HG02981 (cell line): ENCODE measurements at regions not wholly inside any gene's neighbourhood (a gene's known extent, or its start where the extent isn't known, plus 50 kb on each side); places are given as distances from the start of the nearest gene placed in this dataset.
"Not testable (repeated sequence)": the region's sequence is repeated elsewhere in the genome, so short reads cannot be mapped to it uniquely, and the experiment has no call there.

Source experiments
- ATAC-seq: cut with Tn5 transposase; IDR thresholded peaks from one replicate; pipeline ENCODE4 v1.9.1; 2021; ENCODE audit warnings: mild to moderate bottlenecking, moderate library complexity; ENCODE audit not compliant: unreplicated experiment

GRCh38 chr3:106070187-106070586, 201.4 kb upstream of the CBLB start:
- ATAC-seq: no peak

DNA sequence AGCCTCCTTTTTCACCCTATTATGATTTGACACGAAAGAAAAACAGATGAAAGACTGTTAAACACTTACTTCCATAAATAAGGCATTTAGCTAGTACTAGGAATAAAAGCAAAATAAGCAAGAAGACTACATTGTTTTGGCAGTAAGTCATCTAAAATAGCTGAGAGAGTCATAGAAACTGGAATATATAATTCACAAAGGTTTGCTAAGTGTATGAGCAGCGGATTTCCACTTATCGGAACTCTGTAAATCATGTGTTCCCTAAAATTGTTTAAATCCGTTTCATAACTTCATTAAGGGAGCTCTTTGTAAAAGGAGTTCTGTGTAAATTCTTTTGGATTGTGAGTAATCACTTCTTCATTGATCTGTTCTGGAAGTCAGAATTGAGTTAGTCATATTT, 202.5 kb upstream of the CBLB start:
- ATAC-seq: no peak

GRCh38 chr3:106072596-106072995, 203.8 kb upstream of the CBLB start:
- not testable (repeated sequence) for ATAC-seq

- ATAC-seq: not testable (repeated sequence)
These were observed 205.0 kb upstream of the CBLB start for GRCh38 chr3:106073806-106074205.

DNA sequence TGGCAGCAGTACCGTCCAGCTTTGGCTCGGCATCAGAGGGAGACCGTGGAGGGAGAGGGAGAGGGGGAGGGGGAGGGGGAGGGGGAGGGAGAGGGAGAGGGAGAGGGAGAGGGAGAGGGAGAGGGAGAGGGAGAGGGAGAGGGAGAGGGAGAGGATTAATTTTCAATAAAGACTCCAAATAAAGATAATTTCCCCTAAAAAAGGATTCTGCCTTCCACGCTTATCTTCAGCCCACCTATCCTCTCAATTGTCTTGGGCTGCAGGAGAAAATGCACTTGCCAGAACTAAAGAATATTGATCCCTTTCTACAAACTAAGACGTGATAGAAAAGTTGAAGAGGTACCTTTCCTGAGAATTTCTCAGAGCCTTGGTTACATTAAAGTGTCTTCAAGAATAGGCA, 206.9 kb upstream of the CBLB start:
- ATAC-seq: not testable (repeated sequence)

- ATAC-seq: no peak
These were observed 209.8 kb upstream of the CBLB start for GRCh38 chr3:106078635-106079034.

DNA sequence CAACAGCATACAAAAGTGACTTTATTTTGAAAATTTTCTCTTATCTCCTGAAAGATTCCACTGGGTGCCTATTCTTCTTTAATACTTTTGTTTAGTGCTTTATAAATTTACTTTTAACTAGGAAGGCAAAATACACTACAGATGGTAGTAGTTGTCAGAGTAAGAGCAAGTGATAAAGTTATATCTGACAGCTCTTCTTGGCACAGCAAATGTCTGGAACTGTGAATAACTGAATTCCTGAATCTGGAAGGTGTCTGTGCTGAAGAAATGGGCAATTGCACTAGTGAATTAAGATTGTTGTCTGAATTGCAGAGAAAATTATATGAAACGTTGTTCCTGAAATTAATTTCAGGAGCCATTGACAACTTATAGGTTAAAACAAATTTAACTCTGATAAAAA, 213.8 kb upstream of the CBLB start:
- ATAC-seq: no peak

DNA sequence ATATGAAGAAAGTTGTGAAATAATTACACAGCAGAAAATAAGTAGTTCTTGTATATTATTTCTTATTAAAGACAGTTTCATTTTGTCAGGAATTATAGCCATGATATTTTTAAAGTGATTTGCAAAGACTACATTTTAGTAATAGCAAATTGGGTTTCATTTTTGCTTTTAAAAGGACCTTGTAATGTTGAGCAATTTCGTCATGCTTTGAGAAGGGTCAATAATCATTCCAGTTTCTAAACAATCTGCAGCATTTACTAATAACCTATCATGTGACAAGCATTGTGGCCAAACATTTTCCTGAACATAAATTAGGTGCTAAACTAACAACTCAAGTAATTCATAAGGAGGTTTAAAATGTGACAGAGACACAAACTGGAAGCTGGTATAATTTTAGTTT, 214.4 kb upstream of the CBLB start:
- ATAC-seq: no peak

- no peak for ATAC-seq
These were observed 215.0 kb upstream of the CBLB start for GRCh38 chr3:106083854-106084253.

DNA sequence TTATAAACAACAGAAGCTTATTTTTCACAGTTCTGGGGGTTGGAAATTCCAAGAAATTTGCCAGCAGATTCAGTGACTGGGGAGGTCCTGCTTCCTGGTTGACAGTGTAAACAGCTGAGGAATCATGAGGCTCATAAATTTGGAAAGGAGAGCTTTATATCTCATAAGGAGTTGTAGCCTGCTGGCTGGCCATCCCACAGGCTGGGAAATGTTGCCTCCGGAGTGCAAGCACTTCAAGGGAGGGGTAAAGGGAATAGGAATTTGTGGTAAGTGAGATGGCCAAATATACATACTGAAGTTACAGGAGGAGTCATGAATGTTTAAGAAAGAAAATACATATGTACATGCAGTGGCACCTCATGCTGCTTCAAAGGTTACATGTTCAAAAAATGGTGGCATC, 217.2 kb upstream of the CBLB start:
- ATAC-seq: no peak

DNA sequence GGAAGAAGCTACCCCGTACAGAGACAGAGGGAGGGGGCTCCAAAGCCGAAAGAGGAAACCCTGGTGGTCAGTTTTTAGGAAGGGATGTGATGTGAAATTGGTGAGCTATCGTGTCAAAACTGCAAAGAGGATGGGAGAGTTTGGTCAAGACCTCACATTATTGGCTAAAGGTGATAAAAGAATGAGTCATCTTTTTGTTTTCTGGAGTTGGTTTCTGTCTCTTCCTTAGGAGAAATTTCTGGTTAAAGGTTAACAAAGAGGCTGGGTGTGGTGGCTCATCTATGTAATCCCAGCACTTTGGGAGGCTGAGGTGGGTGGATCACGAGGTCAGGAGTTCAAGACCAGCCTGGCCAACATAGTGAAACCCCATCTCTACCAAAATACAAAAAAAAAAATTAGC, 217.8 kb upstream of the CBLB start:
- ATAC-seq: no peak

GRCh38 chr3:106088304-106088703, 219.5 kb upstream of the CBLB start:
- no peak for ATAC-seq

- ATAC-seq: no peak
These were observed 220.1 kb upstream of the CBLB start for GRCh38 chr3:106088899-106089298.

DNA sequence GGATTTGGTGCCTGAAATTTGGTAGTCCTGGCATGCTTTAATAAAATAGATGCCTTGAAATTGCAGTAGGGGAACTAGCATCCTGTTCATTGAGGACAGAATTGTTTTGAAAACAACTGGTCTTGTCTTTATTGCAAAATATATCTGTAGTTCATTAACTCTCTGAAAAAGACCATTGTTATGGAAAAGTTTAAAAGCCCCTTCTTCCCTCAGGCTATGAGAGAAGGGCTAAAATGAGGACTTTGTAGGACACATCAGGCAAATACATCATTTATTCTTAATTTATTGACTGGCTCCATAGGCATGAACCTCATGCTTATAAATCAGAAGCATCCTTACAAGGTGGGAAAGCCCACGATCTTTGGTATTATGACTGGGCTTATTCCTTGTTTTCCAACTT, 221.0 kb upstream of the CBLB start:
- ATAC-seq: no peak

DNA sequence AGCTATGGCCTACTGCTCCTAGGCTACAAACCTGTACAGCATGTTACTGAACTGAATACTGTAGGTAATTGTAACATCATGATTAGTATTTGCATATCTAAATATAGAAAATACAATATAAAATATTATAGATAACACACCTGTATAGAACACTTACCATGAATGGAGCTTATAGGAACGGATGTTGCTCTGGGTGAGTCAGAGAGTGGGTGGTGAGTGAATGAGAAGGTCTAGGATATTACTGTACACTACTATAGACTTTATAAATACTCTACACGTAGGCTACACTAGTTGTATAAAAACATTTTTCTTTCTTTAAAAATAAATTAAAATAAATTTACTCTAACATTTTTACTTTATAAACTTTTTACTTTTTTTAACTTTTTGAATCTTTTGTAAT, 224.0 kb upstream of the CBLB start:
- no peak for ATAC-seq

DNA sequence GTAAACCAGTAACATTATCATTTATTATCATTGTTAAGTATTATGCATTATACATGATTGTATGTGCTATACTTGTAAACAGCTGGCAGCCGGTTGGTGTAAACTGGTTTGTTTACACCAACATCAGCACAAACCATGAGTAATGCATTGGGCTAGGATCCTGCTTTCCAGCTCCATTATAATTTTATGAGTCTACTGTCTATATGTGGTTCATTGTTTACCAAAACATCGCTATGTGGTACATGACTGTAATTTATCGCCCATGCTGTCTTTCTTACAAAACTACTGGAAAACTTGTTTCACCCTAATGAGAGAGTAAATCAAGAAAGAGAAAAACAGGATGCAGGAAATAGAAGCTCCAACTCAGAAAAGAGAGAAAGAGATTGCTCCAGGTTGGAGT, 224.8 kb upstream of the CBLB start:
- ATAC-seq: no peak

GRCh38 chr3:106097817-106098435, 229.1 kb upstream of the CBLB start:
- ATAC-seq: no peak

GRCh38 chr3:106103383-106103782, 234.6 kb upstream of the CBLB start:
- ATAC-seq: no peak

DNA sequence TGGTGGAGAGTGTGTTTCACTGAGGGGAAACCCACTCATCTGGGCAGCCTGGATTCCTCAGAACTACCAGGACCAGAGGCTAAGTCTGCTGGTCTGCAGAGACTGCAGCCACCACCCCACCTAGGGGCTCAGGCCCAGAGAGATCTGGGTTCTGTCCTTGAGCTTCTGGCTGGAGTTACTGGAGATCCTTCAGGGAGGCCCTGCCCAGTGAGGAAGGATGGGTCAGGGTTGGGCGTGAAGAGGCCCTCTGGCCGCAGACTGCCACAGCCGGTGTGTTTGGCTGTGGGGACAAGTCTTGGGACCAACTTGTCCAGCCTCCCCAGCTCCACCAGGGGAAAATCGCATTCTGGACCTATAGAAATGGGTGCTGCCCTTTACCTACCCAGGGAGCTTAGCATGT, 235.3 kb upstream of the CBLB start:
- no peak for ATAC-seq

- no peak for ATAC-seq
These were observed 240.1 kb upstream of the CBLB start for GRCh38 chr3:106108925-106109324.

- not testable (repeated sequence) for ATAC-seq
These were observed 243.7 kb upstream of the CBLB start for GRCh38 chr3:106112561-106112960.

DNA sequence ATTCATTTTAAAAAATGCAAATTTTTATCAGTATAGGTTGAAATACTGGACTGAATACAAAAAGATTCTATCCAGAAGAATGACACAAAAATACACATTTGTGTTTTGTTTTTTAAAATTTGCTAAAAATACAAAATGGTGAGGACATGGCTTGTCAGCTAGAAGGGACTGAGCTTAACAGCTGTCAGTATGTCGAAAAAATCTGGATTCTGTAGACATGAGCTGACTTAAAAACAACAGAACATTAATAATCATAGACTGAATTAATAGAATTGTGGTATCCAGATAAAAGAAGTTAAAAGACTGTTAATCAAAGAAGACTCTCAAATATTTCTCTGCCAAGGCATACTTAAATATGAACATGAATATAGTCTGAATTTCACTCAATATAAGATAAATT, 244.9 kb upstream of the CBLB start:
- no peak for ATAC-seq

DNA sequence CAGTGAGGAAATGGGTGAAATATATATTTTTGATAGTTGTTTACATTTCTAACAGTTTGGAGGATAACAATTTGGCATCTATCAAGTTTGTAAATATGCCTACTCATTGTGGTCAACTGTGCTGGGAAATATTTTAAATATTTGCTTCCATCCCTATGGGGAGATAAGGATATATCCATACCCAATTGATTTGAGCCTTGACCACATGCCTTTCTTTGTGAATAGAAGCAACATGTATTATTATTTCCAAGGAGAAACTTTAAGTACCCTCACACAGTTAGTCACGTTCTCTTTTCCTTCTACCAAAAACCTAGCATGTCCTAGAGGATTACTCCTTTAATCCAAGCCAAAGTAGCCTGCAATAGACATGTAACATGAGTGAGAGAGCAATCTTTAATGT, 245.4 kb upstream of the CBLB start:
- ATAC-seq: no peak

DNA sequence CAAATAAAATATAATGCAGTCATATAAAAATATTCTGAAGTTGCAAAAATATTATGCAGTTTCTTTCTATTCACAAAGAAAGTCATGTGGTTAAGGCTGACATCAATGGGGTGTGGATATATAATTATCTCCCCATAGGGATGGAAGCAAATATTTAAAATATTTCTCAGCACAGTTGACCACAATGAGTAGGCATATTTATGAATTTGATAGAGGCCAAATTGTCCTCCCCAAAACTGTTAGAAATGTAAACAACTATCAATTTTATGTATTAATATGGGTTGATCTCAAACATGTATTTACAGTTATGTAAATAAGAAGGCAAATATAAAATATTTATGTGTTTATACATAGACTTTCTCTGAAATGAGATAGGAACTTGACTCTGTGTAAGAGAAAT, 246.0 kb upstream of the CBLB start:
- no peak for ATAC-seq
